K562 (cell line): ENCODE measurements at regions not wholly inside any gene's neighbourhood (a gene's known extent, or its start where the extent isn't known, plus 50 kb on each side); places are given as distances from the start of the nearest gene placed in this dataset.

ENCODE experiments used
- ATAC-seq: fragments of 200-7000 bp; cut with Tn5 transposase; 3 replicates; pipeline ENCODE4 v1.9.1; 2020; ENCODE audit warnings: moderate library complexity
- BruUV-seq: library from RNA; stranded (reverse); fragments of 400-500 nt; replicated peaks from 2 replicates; lab custom pipeline; 2021; lab: Mats Ljungman, UMichigan
- CTCF ChIA-PET: fragments of 300-600 bp; formaldehyde crosslinking; extraction: SDS; loops from one replicate; lab custom pipeline; 2021; ENCODE audit warnings: low intra/inter-chr PET ratio; lab: Yijun Ruan, JAX
- POLR2A ChIA-PET: fragments of 300-600, 350-650 bp; sonication (Branson Sonifier 250); formaldehyde crosslinking; extraction: SDS; loops from one replicate; lab custom pipeline; 2021; ENCODE audit warnings: antibody characterized with exemption, inconsistent platforms; lab: Yijun Ruan, JAX
- DNase-seq, 4 experiments: peaks; one replicate each; pipeline versions ENCODE4 v3.0.0 to v3.0.0-alpha.2; 2011 to 2018; ENCODE audit warnings: low spot score in 3 of 4, mixed read lengths in 3 of 4; ENCODE audit errors: extremely low read depth in 1 of 4
- FAIRE-seq: peaks from 2 replicates; lab custom pipeline; 2011; peaks lifted over from hg19 to GRCh38; lab: Jason Lieb, UNC
- H2AFZ ChIP-seq: 2 replicates; pipeline ENCODE4 v1.6.0; 2011; ENCODE audit warnings: low read depth, low read length, control low read depth, inconsistent platforms
- H3K27ac ChIP-seq: fragments of 200-600 bp; 3 replicates; pipeline ENCODE4 v1.8.0; 2011; ENCODE audit warnings: low read depth, mild to moderate bottlenecking, control low read depth, inconsistent platforms, low read length, moderate library complexity, mixed read lengths; ENCODE audit errors: extremely low read depth
- H3K27me3 ChIP-seq, 2 experiments: fragments of 300-600 bp in 1 of 2; 2 replicates in 1 of 2; 3 replicates in 1 of 2; pipeline versions ENCODE4 v1.6.0 to v1.8.0; 2011; ENCODE audit warnings: inconsistent platforms in 2 of 2, low read length in 2 of 2, mild to moderate bottlenecking in 1 of 2, mixed read lengths in 1 of 2, moderate library complexity in 1 of 2; ENCODE audit not compliant: control insufficient read depth in 2 of 2, insufficient read depth in 2 of 2
- H3K36me3 ChIP-seq: fragments of 300-600 bp; 3 replicates; pipeline ENCODE4 v1.8.0; 2011; ENCODE audit warnings: mild to moderate bottlenecking, low read length, inconsistent platforms; ENCODE audit not compliant: control insufficient read depth, insufficient read depth
- H3K4me1 ChIP-seq, 2 experiments: fragments of 200-600 bp in 1 of 2; replicated peaks in 1 of 2; 2 replicates in 1 of 2; 3 replicates in 1 of 2; pipeline versions ENCODE4 v1.5.1 to v1.8.0; 2011; ENCODE audit warnings: inconsistent platforms in 2 of 2, low read length in 2 of 2, mild to moderate bottlenecking in 1 of 2, mixed read lengths in 1 of 2, moderate library complexity in 1 of 2; ENCODE audit not compliant: control insufficient read depth in 2 of 2, insufficient read depth in 2 of 2
- H3K4me2 ChIP-seq: 2 replicates; pipeline ENCODE4 v1.6.1; 2011; ENCODE audit warnings: low read length, control low read depth, inconsistent platforms, mixed read lengths; ENCODE audit not compliant: insufficient read depth
- H3K4me3 ChIP-seq: fragments of 200-600 bp; sonication (generic), shearing (Covaris generic); 2 replicates; pipeline ENCODE4 v1.5.1; 2016; ENCODE audit warnings: control low read depth, inconsistent platforms
- H3K79me2 ChIP-seq: fragments of 200-600 bp; 3 replicates; pipeline ENCODE4 v1.8.0; 2011; ENCODE audit warnings: low read length, inconsistent platforms; ENCODE audit not compliant: control insufficient read depth, insufficient read depth
- H3K9ac ChIP-seq, 2 experiments: 2 replicates each; pipeline versions ENCODE4 v1.6.0 to v1.6.1; 2011; ENCODE audit warnings: low read depth in 2 of 2, low read length in 2 of 2, control low read depth in 1 of 2, inconsistent platforms in 1 of 2, mild to moderate bottlenecking in 1 of 2, mixed read lengths in 1 of 2; ENCODE audit not compliant: insufficient read depth in 1 of 2
- H3K9me1 ChIP-seq: one replicate; pipeline ENCODE4 v1.6.0; 2011; ENCODE audit warnings: inconsistent platforms, mild to moderate bottlenecking, low read length, moderate library complexity; ENCODE audit not compliant: control insufficient read depth, insufficient read depth
- H3K9me3 ChIP-seq: replicated peaks from 2 replicates; pipeline ENCODE4 v1.5.1; 2011; ENCODE audit warnings: low read depth, low read length, inconsistent platforms; ENCODE audit not compliant: control insufficient read depth, insufficient read depth
- H4K20me1 ChIP-seq: replicated peaks from 2 replicates; pipeline ENCODE4 v1.6.1; 2011; ENCODE audit warnings: low read length, inconsistent platforms, mixed read lengths; ENCODE audit not compliant: control insufficient read depth, insufficient read depth
- ATF1 ChIP-seq, 2 experiments: fragments of 450-650 bp in 1 of 2; IDR thresholded peaks; 2 replicates each; pipeline ENCODE4 v1.6.1; 2016; ENCODE audit warnings: missing compliant biosample characterization in 1 of 2, missing genetic modification characterization in 1 of 2
- BCL6 ChIP-seq: fragments of 250-450 bp; sonication (Bioruptor Pico); IDR thresholded peaks from 2 replicates; pipeline ENCODE4 v1.4.0; 2020
- CEBPG ChIP-seq, 3 experiments: fragments of 200-800 bp in 1 of 3; sonication (Bioruptor generic) in 1 of 3; sonication (generic) in 1 of 3; formaldehyde crosslinking in 1 of 3; IDR thresholded peaks in 2 of 3; conservative IDR thresholded peaks in 1 of 3; 2 replicates each; pipeline versions ENCODE4 v1.6.1 to v1.8.0; 2016 to 2022; ENCODE audit warnings: missing compliant biosample characterization in 2 of 3, missing genetic modification characterization in 2 of 3, mild to moderate bottlenecking in 1 of 3, missing genetic modification reagents in 1 of 3
- MED1 ChIP-seq: sonication (generic); formaldehyde crosslinking; IDR thresholded peaks from 2 replicates; pipeline ENCODE4 v1.8.1; 2023; ENCODE audit warnings: missing genetic modification reagents, borderline replicate concordance
- MNT ChIP-seq, 2 experiments: fragments of 450-650 bp; conservative IDR thresholded peaks; 2 replicates each; pipeline ENCODE4 v1.6.1; 2017; ENCODE audit warnings: mild to moderate bottlenecking in 2 of 2, moderate library complexity in 2 of 2
- NRF1 ChIP-seq, 2 experiments: fragments of 450-650 bp; IDR thresholded peaks in 1 of 2; conservative IDR thresholded peaks in 1 of 2; 2 replicates each; pipeline ENCODE4 v1.6.1; 2014; ENCODE audit warnings: mild to moderate bottlenecking in 2 of 2
- WGBS: fragments of 100-300 bp; shearing (Covaris generic); methylation state at CpG from one replicate; pipeline ENCODE4 v1.1.6; 2016; ENCODE audit warnings: low coverage, mixed read lengths; ENCODE audit not compliant: insufficient coverage; ENCODE audit errors: missing lambda C conversion rate; 5-methylcytosine and 5-hydroxymethylcytosine counted together
- in situ Hi-C: fragments of 300-500 bp; cut with MboI; formaldehyde crosslinking; loops from 4 replicates; pipeline ENCODE4 v1.15.0; 2018; ENCODE audit warnings: inconsistent platforms, mixed read lengths
- intact Hi-C: fragments of 100-400 bp; cut with micrococcal nuclease; formaldehyde crosslinking; loops from 2 replicates; pipeline ENCODE4 v1.14.2; 2022

GRCh38 chr12:116365606-116366455, 88.3 kb upstream of the MED13L start:
- POLR2A ChIA-PET: interaction anchor here (1.4 to 1.7 kb wide), 2 partner anchors 10 to 19 kb away, joined by 3 to 5 read pairs; no protein-coding TSS in a partner anchor
- intact Hi-C loops: no loop called here
- TF ChIP-seq MNT (conservative IDR thresholded peaks at IDR 0.05): 0 out of 4 replicates have a peak, but pooled peaks of 1 of the 2 experiments have one; percentile 11
- no peak for TF ChIP-seq NRF1 (conservative IDR thresholded peaks at IDR 0.05 in 1 of 2, IDR thresholded peaks at IDR 0.05 in 1 of 2)
- no peak for TF ChIP-seq BCL6 (CRISPR knock-in tag)
- no peak for TF ChIP-seq ATF1 (CRISPR knock-in tag; IDR thresholded peaks at IDR 0.05)
- TF ChIP-seq ATF1 (tag; IDR thresholded peaks at IDR 0.05): no peak
- TF ChIP-seq CEBPG (CRISPR knock-in tag; IDR thresholded peaks at IDR 0.05): no peak
- TF ChIP-seq CEBPG (tag; conservative IDR thresholded peaks at IDR 0.05 in 1 of 2, IDR thresholded peaks at IDR 0.05 in 1 of 2): 0 out of 4 replicates have a peak, but pooled peaks of 1 of the 2 experiments have one; percentile 1
- no peak for TF ChIP-seq MED1
- in situ Hi-C loops: no loop called here
- no peak overlapping the region for H3K4me3 ChIP-seq
- 73% methylated on average over 17 of the region's 17 CpGs for WGBS
- H3K9ac ChIP-seq: no peak overlapping the region
- ATAC-seq (no peak), FAIRE-seq (no peak), DNase-seq (no peak)
- H3K9me3 ChIP-seq: peaks cover 4% of the 10 kb centered on the region
- no TSS peak for BruUV-seq
- H3K9me1 ChIP-seq: no peaks in the 10 kb centered on the region
- H2AFZ ChIP-seq: peak overlapping the region; percentile 76
- CTCF ChIA-PET: no interaction called here
- no peaks in the 10 kb centered on the region for H3K27me3 ChIP-seq
- H3K79me2 ChIP-seq: peaks cover 5% of the 10 kb centered on the region; the same call in 1 of the 3 replicates
- peaks cover 22 to 27% of the 10 kb centered on the region in 2 experiments for H3K4me1 ChIP-seq
- no peaks in the 10 kb centered on the region for H3K36me3 ChIP-seq
- no peak overlapping the region for H3K27ac ChIP-seq
- H4K20me1 ChIP-seq: no peaks in the 10 kb centered on the region
- H3K4me2 ChIP-seq: no peak overlapping the region
